DOHH2 (cell line): ENCODE measurements at regions not wholly inside any gene's neighbourhood (a gene's known extent, or its start where the extent isn't known, plus 50 kb on each side); places are given as distances from the start of the nearest gene placed in this dataset.

Source experiments
- CTCF ChIP-seq: fragments of 200-600 bp; sonication (generic); IDR thresholded peaks from one replicate; pipeline ENCODE4 v1.5.1; 2014; ENCODE audit warnings: antibody characterized with exemption, mild to moderate bottlenecking, low read depth, low read length; ENCODE audit not compliant: poor library complexity, severe bottlenecking
- EZH2phosphoT487 ChIP-seq: fragments of 200-600 bp; sonication (generic); IDR thresholded peaks from 2 replicates; pipeline ENCODE4 v1.6.1; 2017; ENCODE audit warnings: borderline replicate concordance, mild to moderate bottlenecking, antibody characterized with exemption, low read length, moderate library complexity, mixed read lengths

- TF ChIP-seq CTCF (no peak), EZH2phosphoT487 (no peak)
Measured at GRCh38 chr2:54384301-54385203, 71.6 kb upstream of the SPTBN1 start.
